ENCODE measurements at regions not wholly inside any gene's neighbourhood (a gene's known extent, or its start where the extent isn't known, plus 50 kb on each side); places are given as distances from the start of the nearest gene placed in this dataset.
"Not testable (repeated sequence)": the region's sequence is repeated elsewhere in the genome, so short reads cannot be mapped to it uniquely, and the experiment has no call there.

GRCh38 chr12:38120438-38120837 is 196.1 kb upstream of the ALG10B start:
- Histone ChIP-seq H4K8ac (ENCODE audit: low read depth, low read length) (no peak overlapping the region), H4K12ac (ENCODE audit: low read depth, low read length) (no peak overlapping the region), H2BK120ac (ENCODE audit: insufficient read depth, low read length, poor library complexity) (no peak overlapping the region), H3K27ac (ENCODE audit: low read depth, low read length) (no peak overlapping the region), H3K4me2 (ENCODE audit: low read length) (no peak overlapping the region), H3K14ac (ENCODE audit: low read length) (no peak overlapping the region), H2BK12ac (ENCODE audit: low read length) (no peak overlapping the region), H3K79me2 (ENCODE audit: control insufficient read depth, insufficient read depth, low read length, poor library complexity) (no peaks in the 10 kb centered on the region), H3K9ac (ENCODE audit: low read length) (no peak overlapping the region), H3K18ac (ENCODE audit: low read length) (no peak overlapping the region), H2AK5ac (ENCODE audit: low read length) (no peak overlapping the region), H3K4me3 (ENCODE audit: low read depth, low read length) (no peak overlapping the region), H4K91ac (ENCODE audit: low read depth, low read length) (no peak overlapping the region), H3K4me1 (ENCODE audit: control insufficient read depth in 1 of 2, insufficient read depth in 2 of 2, low read length in 2 of 2) (no peaks in the 10 kb centered on the region), H3K27me3 (ENCODE audit: insufficient read depth, low read length) (no peaks in the 10 kb centered on the region), H2BK5ac (ENCODE audit: low read depth, low read length, poor library complexity) (no peak overlapping the region), H2AFZ (ENCODE audit: insufficient read depth, low read length, poor library complexity) (no peak overlapping the region), H3K23ac (ENCODE audit: low read length) (no peak overlapping the region), H3K36me3 (ENCODE audit: control insufficient read depth in 1 of 2, insufficient read depth in 2 of 2, low read length in 2 of 2) (no peaks in the 10 kb centered on the region), H3K9me3 (ENCODE audit: insufficient read depth, low read depth, low read length) (peaks cover 32% of the 10 kb centered on the region), H3K79me1 (ENCODE audit: low read length) (no peaks in the 10 kb centered on the region), H3K4ac (ENCODE audit: low read depth, low read length) (no peak overlapping the region)
- no CpG with 5 or more reads among the region's 5 CpGs for WGBS (ENCODE audit: extremely low coverage, insufficient coverage, insufficient read length)
- no peak for DNase-seq

GRCh38 chr12:38123028-38123427 is 193.5 kb upstream of the ALG10B start:
- not testable (repeated sequence) for H2AFZ ChIP-seq (ENCODE audit: insufficient read depth, low read length, poor library complexity); H3K4ac ChIP-seq (ENCODE audit: low read depth, low read length); H3K4me1 ChIP-seq (ENCODE audit: control insufficient read depth in 1 of 2, insufficient read depth in 2 of 2, low read length in 2 of 2); H3K14ac ChIP-seq (ENCODE audit: low read length); H3K4me3 ChIP-seq (ENCODE audit: low read depth, low read length); H2BK120ac ChIP-seq (ENCODE audit: insufficient read depth, low read length, poor library complexity); H2BK12ac ChIP-seq (ENCODE audit: low read length); H3K4me2 ChIP-seq (ENCODE audit: low read length); H2BK5ac ChIP-seq (ENCODE audit: low read depth, low read length, poor library complexity); H4K91ac ChIP-seq (ENCODE audit: low read depth, low read length); H2AK5ac ChIP-seq (ENCODE audit: low read length); H3K79me2 ChIP-seq (ENCODE audit: control insufficient read depth, insufficient read depth, low read length, poor library complexity); H3K9ac ChIP-seq (ENCODE audit: low read length); H3K79me1 ChIP-seq (ENCODE audit: low read length); H3K23ac ChIP-seq (ENCODE audit: low read length); H3K18ac ChIP-seq (ENCODE audit: low read length); H3K27me3 ChIP-seq (ENCODE audit: insufficient read depth, low read length); H3K36me3 ChIP-seq (ENCODE audit: control insufficient read depth in 1 of 2, insufficient read depth in 2 of 2, low read length in 2 of 2); H3K27ac ChIP-seq (ENCODE audit: low read depth, low read length); H4K8ac ChIP-seq (ENCODE audit: low read depth, low read length); H4K12ac ChIP-seq (ENCODE audit: low read depth, low read length)
- no CpG with 5 or more reads among the region's 2 CpGs for WGBS (ENCODE audit: extremely low coverage, insufficient coverage, insufficient read length)
- H3K9me3 ChIP-seq (ENCODE audit: insufficient read depth, low read depth, low read length), result peaks cover 25% of the 10 kb centered on the region
- peak; percentile 33 to 79 for DNase-seq

- Histone ChIP-seq H4K8ac (ENCODE audit: low read depth, low read length) (no peak overlapping the region), H3K27me3 (ENCODE audit: insufficient read depth, low read length) (no peaks in the 10 kb centered on the region), H3K9ac (ENCODE audit: low read length) (no peak overlapping the region), H3K4me1 (ENCODE audit: control insufficient read depth in 1 of 2, insufficient read depth in 2 of 2, low read length in 2 of 2) (no peaks in the 10 kb centered on the region), H3K36me3 (ENCODE audit: control insufficient read depth in 1 of 2, insufficient read depth in 2 of 2, low read length in 2 of 2) (no peaks in the 10 kb centered on the region), H2AFZ (ENCODE audit: insufficient read depth, low read length, poor library complexity) (no peak overlapping the region), H4K91ac (ENCODE audit: low read depth, low read length) (no peak overlapping the region), H4K12ac (ENCODE audit: low read depth, low read length) (no peak overlapping the region), H3K4me3 (ENCODE audit: low read depth, low read length) (no peak overlapping the region), H2BK12ac (ENCODE audit: low read length) (no peak overlapping the region), H3K4ac (ENCODE audit: low read depth, low read length) (no peak overlapping the region), H2BK5ac (ENCODE audit: low read depth, low read length, poor library complexity) (no peak overlapping the region), H3K18ac (ENCODE audit: low read length) (no peak overlapping the region), H3K9me3 (ENCODE audit: insufficient read depth, low read depth, low read length) (peaks cover 22% of the 10 kb centered on the region), H3K4me2 (ENCODE audit: low read length) (no peak overlapping the region), H3K14ac (ENCODE audit: low read length) (no peak overlapping the region), H3K79me2 (ENCODE audit: control insufficient read depth, insufficient read depth, low read length, poor library complexity) (no peaks in the 10 kb centered on the region), H3K27ac (ENCODE audit: low read depth, low read length) (no peak overlapping the region), H2AK5ac (ENCODE audit: low read length) (no peak overlapping the region), H3K79me1 (ENCODE audit: low read length) (no peaks in the 10 kb centered on the region), H2BK120ac (ENCODE audit: insufficient read depth, low read length, poor library complexity) (no peak overlapping the region), H3K23ac (ENCODE audit: low read length) (no peak overlapping the region)
- DNase-seq, result no peak
- WGBS (ENCODE audit: extremely low coverage, insufficient coverage, insufficient read length), result no CpG with 5 or more reads among the region's 8 CpGs
Observed at GRCh38 chr12:38123566-38124246, 192.9 kb upstream of the ALG10B start.

- Histone ChIP-seq H2BK12ac (ENCODE audit: low read length) (no peak overlapping the region), H2AFZ (ENCODE audit: insufficient read depth, low read length, poor library complexity) (no peak overlapping the region), H2AK5ac (ENCODE audit: low read length) (no peak overlapping the region), H3K27me3 (ENCODE audit: insufficient read depth, low read length) (no peaks in the 10 kb centered on the region), H3K4me3 (ENCODE audit: low read depth, low read length) (no peak overlapping the region), H3K4me2 (ENCODE audit: low read length) (no peak overlapping the region), H3K4ac (ENCODE audit: low read depth, low read length) (no peak overlapping the region), H4K91ac (ENCODE audit: low read depth, low read length) (no peak overlapping the region), H3K18ac (ENCODE audit: low read length) (no peak overlapping the region), H4K12ac (ENCODE audit: low read depth, low read length) (no peak overlapping the region), H3K27ac (ENCODE audit: low read depth, low read length) (no peak overlapping the region), H4K8ac (ENCODE audit: low read depth, low read length) (no peak overlapping the region), H2BK5ac (ENCODE audit: low read depth, low read length, poor library complexity) (no peak overlapping the region), H3K14ac (ENCODE audit: low read length) (no peak overlapping the region), H2BK120ac (ENCODE audit: insufficient read depth, low read length, poor library complexity) (no peak overlapping the region), H3K36me3 (ENCODE audit: control insufficient read depth in 1 of 2, insufficient read depth in 2 of 2, low read length in 2 of 2) (no peaks in the 10 kb centered on the region), H3K9ac (ENCODE audit: low read length) (no peak overlapping the region), H3K9me3 (ENCODE audit: insufficient read depth, low read depth, low read length) (peaks cover 17% of the 10 kb centered on the region), H3K79me1 (ENCODE audit: low read length) (no peaks in the 10 kb centered on the region), H3K23ac (ENCODE audit: low read length) (no peak overlapping the region), H3K4me1 (ENCODE audit: control insufficient read depth in 1 of 2, insufficient read depth in 2 of 2, low read length in 2 of 2) (no peaks in the 10 kb centered on the region), H3K79me2 (ENCODE audit: control insufficient read depth, insufficient read depth, low read length, poor library complexity) (no peaks in the 10 kb centered on the region)
- WGBS (ENCODE audit: extremely low coverage, insufficient coverage, insufficient read length), result no CpG with 5 or more reads among the region's 3 CpGs
- DNase-seq, result no peak
Observed at GRCh38 chr12:38124247-38125012, 192.1 kb upstream of the ALG10B start.

Measured in trophoblast cell (in vitro differentiated cells and primary cell).